HEK293T (cell line): ENCODE measurements at regions not wholly inside any gene's neighbourhood (a gene's known extent, or its start where the extent isn't known, plus 50 kb on each side); places are given as distances from the start of the nearest gene placed in this dataset.

Experiments
- ARNT ChIP-seq: fragments of 450-650 bp; IDR thresholded peaks from 2 replicates; pipeline ENCODE4 v1.6.1; 2017; ENCODE audit warnings: mild to moderate bottlenecking
- BHLHE40 ChIP-seq: fragments of 450-650 bp; IDR thresholded peaks from 2 replicates; pipeline ENCODE4 v1.6.1; 2016; ENCODE audit warnings: mild to moderate bottlenecking, moderate library complexity, borderline replicate concordance
- CTBP1 ChIP-seq: fragments of 450-650 bp; IDR thresholded peaks from 2 replicates; pipeline ENCODE4 v1.6.1; 2016; ENCODE audit warnings: borderline replicate concordance
- ELF4 ChIP-seq: fragments of 450-650 bp; IDR thresholded peaks from 2 replicates; pipeline ENCODE4 v1.6.1; 2017; ENCODE audit warnings: antibody characterized with exemption
- FOXK2 ChIP-seq: fragments of 450-650 bp; IDR thresholded peaks from 2 replicates; pipeline ENCODE4 v1.6.1; 2016; ENCODE audit warnings: mild to moderate bottlenecking
- FOXM1 ChIP-seq: fragments of 450-650 bp; IDR thresholded peaks from 2 replicates; pipeline ENCODE4 v1.6.1; 2017; ENCODE audit warnings: mild to moderate bottlenecking, borderline replicate concordance
- HDGF ChIP-seq: fragments of 450-650 bp; IDR thresholded peaks from 2 replicates; pipeline ENCODE4 v1.6.1; 2017; ENCODE audit warnings: antibody characterized with exemption, borderline replicate concordance
- L3MBTL2 ChIP-seq: fragments of 450-650 bp; conservative IDR thresholded peaks from 2 replicates; pipeline ENCODE4 v1.6.1; 2016; ENCODE audit warnings: mild to moderate bottlenecking
- LEF1 ChIP-seq: fragments of 450-650 bp; IDR thresholded peaks from 2 replicates; pipeline ENCODE4 v1.6.1; 2017; ENCODE audit warnings: mild to moderate bottlenecking, borderline replicate concordance
- NFRKB ChIP-seq: fragments of 450-650 bp; IDR thresholded peaks from 2 replicates; pipeline ENCODE4 v1.6.1; 2016; ENCODE audit warnings: mild to moderate bottlenecking, moderate library complexity
- SP1 ChIP-seq: fragments of 450-650 bp; IDR thresholded peaks from 2 replicates; pipeline ENCODE4 v1.6.1; 2017
- SUZ12 ChIP-seq: fragments of 450-650 bp; IDR thresholded peaks from 2 replicates; pipeline ENCODE4 v1.6.1; 2016; ENCODE audit warnings: mild to moderate bottlenecking
- TARDBP ChIP-seq: fragments of 450-650 bp; IDR thresholded peaks from 2 replicates; pipeline ENCODE4 v1.6.1; 2016
- ZNF384 ChIP-seq: fragments of 450-650 bp; IDR thresholded peaks from 2 replicates; pipeline ENCODE4 v1.6.1; 2016

- TF ChIP-seq ELF4 (no peak), SP1 (no peak), LEF1 (no peak), L3MBTL2 (no peak), ZNF384 (no peak), BHLHE40 (no peak), FOXM1 (no peak), HDGF (no peak), NFRKB (no peak), TARDBP (no peak), SUZ12 (no peak), ARNT (no peak), FOXK2 (no peak), CTBP1 (no peak)
Measured at GRCh38 chr6:92050216-92050615, 1369.1 kb downstream of the EPHA7 start.
